Gastrocnemius medialis (tissue), 4 donors: ENCODE measurements at regions not wholly inside any gene's neighbourhood (a gene's known extent, or its start where the extent isn't known, plus 50 kb on each side); places are given as distances from the start of the nearest gene placed in this dataset.

Experiments used
- ATAC-seq, 2 donors: fragments of 150-250 bp; one replicate each; pipeline ENCODE4 v1.9.1; 2016
- DNase-seq, 2 donors: peaks; one replicate each; pipeline ENCODE4 v3.0.0-alpha.2; 2019
- H3K27ac ChIP-seq, 4 donors: fragments of 200-600 bp; sonication (generic); 1 replicate in 1 of 4; 2 replicates in 3 of 4; pipeline ENCODE4 v1.5.1; 2016 to 2018; ENCODE audit warnings: mild to moderate bottlenecking in 2 of 4, moderate library complexity in 1 of 4
- H3K27me3 ChIP-seq, 3 donors: fragments of 200-600 bp; sonication (generic) in 2 of 3; 1 replicate in 1 of 3; 2 replicates in 2 of 3; pipeline versions ENCODE4 v1.5.1 to v1.6.0; 2016 to 2019; ENCODE audit warnings: mild to moderate bottlenecking in 1 of 3, moderate library complexity in 1 of 3
- H3K36me3 ChIP-seq, 2 donors: fragments of 200-600 bp; sonication (generic) in 1 of 2; one replicate each; pipeline ENCODE4 v1.5.1; 2017 to 2018
- H3K4me1 ChIP-seq, 2 donors: fragments of 200-600 bp; sonication (generic) in 1 of 2; one replicate each; pipeline ENCODE4 v1.5.1; 2016 to 2017; ENCODE audit warnings: mild to moderate bottlenecking in 2 of 2
- H3K4me3 ChIP-seq, 4 donors: fragments of 200-600 bp; sonication (generic) in 3 of 4; 1 replicate in 1 of 4; 2 replicates in 3 of 4; pipeline ENCODE4 v1.5.1; 2016 to 2019; ENCODE audit warnings: mild to moderate bottlenecking in 2 of 4
- H3K9me3 ChIP-seq, 3 donors: fragments of 200-600 bp; sonication (generic) in 2 of 3; 1 replicate in 1 of 3; 2 replicates in 2 of 3; pipeline ENCODE4 v1.5.1; 2016 to 2019
- POLR2A ChIP-seq, 2 donors: fragments of 450-650 bp; IDR thresholded peaks; one replicate each; pipeline ENCODE4 v1.6.1; 2017; ENCODE audit warnings: antibody characterized with exemption in 2 of 2, mild to moderate bottlenecking in 2 of 2, moderate library complexity in 2 of 2
- in situ Hi-C, 4 donors: fragments of 200-750 bp; cut with MboI; loops; one replicate each; pipeline versions ENCODE4 v1.15.0 to v1.8.0; 2017; ENCODE audit warnings: low sequenced_read_pairs in 4 of 4
- intact Hi-C: fragments of 100-400 bp; cut with DNase I; formaldehyde crosslinking; loops from one replicate; pipeline ENCODE4 v1.15.1; 2023; ENCODE audit warnings: low total_unique reads
- TF ChIP-seq, protein P1 (sequence below), 5 experiments: fragments of 450-650 bp in 3 of 5; fragments of 200-600 bp in 2 of 5; sonication (generic) in 2 of 5; IDR thresholded peaks in 4 of 5; conservative IDR thresholded peaks in 1 of 5; 1 replicate in 4 of 5; 2 replicates in 1 of 5; pipeline ENCODE4 v1.5.1; 2016 to 2019; ENCODE audit warnings: antibody characterized with exemption in 5 of 5, mild to moderate bottlenecking in 3 of 5, moderate library complexity in 3 of 5

DNA sequence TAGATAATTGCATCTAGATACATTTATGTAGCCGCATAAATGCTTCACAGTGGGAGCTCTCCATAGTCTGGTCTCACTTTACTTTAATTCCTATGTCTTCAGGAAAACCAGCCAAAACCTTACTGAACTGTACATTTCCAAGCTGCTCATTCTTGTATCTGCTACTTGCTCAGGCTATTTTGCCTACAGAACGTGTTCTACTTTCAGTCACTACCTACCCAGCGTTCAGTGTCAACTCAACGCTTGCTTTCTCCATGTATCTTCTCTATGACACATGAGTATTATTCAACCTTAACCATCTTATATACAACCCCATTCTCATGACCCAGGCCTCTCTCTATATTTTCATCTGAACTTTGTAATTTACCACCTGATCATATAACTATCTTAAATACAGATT lies 101.9 kb downstream of the KLF12 start:
- Histone ChIP-seq H3K9me3 (no peaks in the 10 kb centered on the region), H3K4me3 (peak overlapping the region in 1 of 4 donors; percentile 5), H3K36me3 (no peaks in the 10 kb centered on the region), H3K4me1 (peaks cover 5 to 6% of the 10 kb centered on the region in 2 donors), H3K27me3 (no peaks in the 10 kb centered on the region), H3K27ac (no peak overlapping the region)
- in situ Hi-C loops (no loop called here), intact Hi-C loops (no loop called here)
- no peak for ATAC-seq
- DNase-seq: no peak
- TF ChIP-seq POLR2A (IDR thresholded peaks at IDR 0.05): no peak
- TF ChIP-seq, protein P1, sequence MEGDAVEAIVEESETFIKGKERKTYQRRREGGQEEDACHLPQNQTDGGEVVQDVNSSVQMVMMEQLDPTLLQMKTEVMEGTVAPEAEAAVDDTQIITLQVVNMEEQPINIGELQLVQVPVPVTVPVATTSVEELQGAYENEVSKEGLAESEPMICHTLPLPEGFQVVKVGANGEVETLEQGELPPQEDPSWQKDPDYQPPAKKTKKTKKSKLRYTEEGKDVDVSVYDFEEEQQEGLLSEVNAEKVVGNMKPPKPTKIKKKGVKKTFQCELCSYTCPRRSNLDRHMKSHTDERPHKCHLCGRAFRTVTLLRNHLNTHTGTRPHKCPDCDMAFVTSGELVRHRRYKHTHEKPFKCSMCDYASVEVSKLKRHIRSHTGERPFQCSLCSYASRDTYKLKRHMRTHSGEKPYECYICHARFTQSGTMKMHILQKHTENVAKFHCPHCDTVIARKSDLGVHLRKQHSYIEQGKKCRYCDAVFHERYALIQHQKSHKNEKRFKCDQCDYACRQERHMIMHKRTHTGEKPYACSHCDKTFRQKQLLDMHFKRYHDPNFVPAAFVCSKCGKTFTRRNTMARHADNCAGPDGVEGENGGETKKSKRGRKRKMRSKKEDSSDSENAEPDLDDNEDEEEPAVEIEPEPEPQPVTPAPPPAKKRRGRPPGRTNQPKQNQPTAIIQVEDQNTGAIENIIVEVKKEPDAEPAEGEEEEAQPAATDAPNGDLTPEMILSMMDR (IDR thresholded peaks at IDR 0.05 in 4 of 5, conservative IDR thresholded peaks at IDR 0.05 in 1 of 5): no peak

DNA sequence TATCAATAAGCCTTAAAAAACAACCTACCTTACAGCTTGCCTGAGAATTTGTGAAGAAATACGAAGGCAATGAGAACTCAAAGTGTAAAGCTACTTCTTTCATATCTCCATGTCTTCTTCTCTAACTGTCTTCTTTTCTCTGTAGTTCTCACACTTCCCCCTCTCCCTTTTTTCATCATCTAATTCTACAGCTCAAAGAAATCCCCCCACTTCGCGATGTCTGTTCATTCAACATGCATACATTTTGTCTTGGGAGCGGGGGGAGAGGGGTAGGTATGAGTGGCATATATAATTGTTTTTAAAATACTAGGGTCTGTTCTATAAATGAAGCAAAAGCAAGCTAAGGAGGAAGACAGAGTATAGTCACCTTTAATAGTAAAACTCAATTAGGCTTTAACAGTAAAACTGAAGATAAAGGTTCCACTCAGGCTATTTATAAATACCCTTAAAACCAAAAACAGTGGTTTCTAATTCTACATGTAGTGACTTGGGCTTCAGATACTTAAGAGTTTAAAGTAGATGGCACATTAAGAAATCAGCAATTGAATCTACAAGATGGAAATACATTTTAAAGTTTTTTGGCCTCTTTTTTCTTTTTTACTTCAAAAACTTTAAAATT lies 106.9 kb downstream of the KLF12 start:
- in situ Hi-C loops (no loop called here), intact Hi-C loops (no loop called here)
- no peaks in the 10 kb centered on the region for H3K36me3 ChIP-seq
- TF ChIP-seq POLR2A (IDR thresholded peaks at IDR 0.05): no peak
- TF ChIP-seq, protein P1 (IDR thresholded peaks at IDR 0.05 in 4 of 5, conservative IDR thresholded peaks at IDR 0.05 in 1 of 5): no peak
- peaks cover 0 to 6% of the 10 kb centered on the region in 2 donors for H3K4me1 ChIP-seq
- no peak for DNase-seq
- no peak overlapping the region for H3K4me3 ChIP-seq
- H3K27me3 ChIP-seq: no peaks in the 10 kb centered on the region
- ATAC-seq: no peak
- no peaks in the 10 kb centered on the region for H3K9me3 ChIP-seq
- no peak overlapping the region for H3K27ac ChIP-seq

DNA sequence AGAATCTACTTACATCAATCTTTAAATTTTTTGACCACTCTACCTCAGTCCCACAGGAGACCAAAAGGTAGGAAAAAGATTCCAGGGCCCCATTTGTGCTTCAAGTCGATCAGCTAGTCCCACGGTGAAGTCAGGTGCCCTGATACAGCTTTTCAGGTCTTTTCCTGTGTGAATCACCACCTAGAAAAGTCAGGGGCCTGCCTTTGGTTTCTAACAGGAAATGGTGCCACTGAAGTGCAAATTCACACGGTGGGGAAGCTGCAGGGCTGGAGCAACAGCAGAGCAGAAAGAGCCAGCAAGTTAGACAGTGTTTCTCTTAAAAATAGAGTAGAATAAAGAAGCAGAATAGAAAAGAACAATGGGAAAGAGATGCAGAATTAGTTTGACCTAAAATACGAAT lies 107.5 kb downstream of the KLF12 start:
- in situ Hi-C loops (no loop called here), intact Hi-C loops (no loop called here)
- no peak for DNase-seq
- H3K27me3 ChIP-seq: no peaks in the 10 kb centered on the region
- no peak overlapping the region for H3K4me3 ChIP-seq
- TF ChIP-seq, protein P1 (IDR thresholded peaks at IDR 0.05 in 4 of 5, conservative IDR thresholded peaks at IDR 0.05 in 1 of 5): no peak
- no peak for TF ChIP-seq POLR2A (IDR thresholded peaks at IDR 0.05)
- no peak for ATAC-seq
- H3K36me3 ChIP-seq: no peaks in the 10 kb centered on the region
- H3K4me1 ChIP-seq: peaks cover 0 to 6% of the 10 kb centered on the region in 2 donors
- H3K27ac ChIP-seq: no peak overlapping the region
- H3K9me3 ChIP-seq: no peaks in the 10 kb centered on the region

DNA sequence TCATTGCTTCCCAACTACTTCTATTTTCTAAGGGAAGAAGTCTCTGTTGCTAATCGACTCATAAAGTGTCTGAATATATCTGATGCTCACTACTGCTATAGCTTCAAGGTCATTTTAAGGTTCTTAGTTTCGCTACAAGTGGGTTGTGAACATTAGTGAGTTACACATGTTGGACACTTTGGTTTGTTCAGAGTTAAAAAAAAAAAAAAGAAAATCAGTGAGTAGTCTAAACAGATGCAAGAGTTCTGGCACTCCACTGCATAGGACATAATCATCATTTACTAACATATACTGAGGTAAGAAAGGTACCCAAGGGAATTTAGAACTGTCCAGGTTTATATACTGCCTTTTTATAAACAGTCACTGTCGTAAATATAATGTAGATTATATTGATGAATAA lies 108.8 kb downstream of the KLF12 start:
- Histone ChIP-seq H3K36me3 (no peaks in the 10 kb centered on the region), H3K4me1 (peaks cover 0 to 6% of the 10 kb centered on the region in 2 donors), H3K4me3 (no peak overlapping the region), H3K9me3 (no peaks in the 10 kb centered on the region), H3K27ac (no peak overlapping the region), H3K27me3 (no peaks in the 10 kb centered on the region)
- no peak for TF ChIP-seq POLR2A (IDR thresholded peaks at IDR 0.05)
- TF ChIP-seq, protein P1 (IDR thresholded peaks at IDR 0.05 in 4 of 5, conservative IDR thresholded peaks at IDR 0.05 in 1 of 5): no peak
- intact Hi-C loops: no loop called here
- ATAC-seq: no peak
- in situ Hi-C loops: no loop called here
- DNase-seq: no peak

DNA sequence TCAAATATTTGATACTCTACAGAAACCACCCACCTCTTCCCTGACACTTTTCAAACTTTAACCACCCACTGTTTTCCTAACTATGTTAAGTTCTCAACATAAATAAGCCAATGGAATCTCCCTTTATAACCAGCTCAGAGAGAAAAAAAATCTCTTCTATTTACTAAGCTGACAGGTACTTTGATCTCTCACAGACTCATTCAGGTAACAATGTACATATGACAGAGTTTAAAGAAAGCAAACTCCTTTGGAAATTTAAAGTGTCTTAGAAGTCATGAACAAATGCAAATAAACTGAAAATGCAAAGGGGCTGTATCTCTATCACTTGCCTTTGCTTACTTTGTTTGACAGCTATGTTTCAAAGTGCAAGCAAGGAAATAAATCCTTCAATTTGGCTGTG lies 109.3 kb downstream of the KLF12 start:
- Histone ChIP-seq H3K27me3 (no peaks in the 10 kb centered on the region), H3K4me3 (no peak overlapping the region), H3K36me3 (no peaks in the 10 kb centered on the region), H3K4me1 (peaks cover 0 to 6% of the 10 kb centered on the region in 2 donors), H3K27ac (no peak overlapping the region), H3K9me3 (no peaks in the 10 kb centered on the region)
- DNase-seq: no peak
- ATAC-seq: no peak
- in situ Hi-C loops: no loop called here
- TF ChIP-seq POLR2A (IDR thresholded peaks at IDR 0.05): no peak
- TF ChIP-seq, protein P1 (IDR thresholded peaks at IDR 0.05 in 4 of 5, conservative IDR thresholded peaks at IDR 0.05 in 1 of 5): no peak
- intact Hi-C loops: no loop called here
